GM23338 (cell line): ENCODE measurements at regions not wholly inside any gene's neighbourhood (a gene's known extent, or its start where the extent isn't known, plus 50 kb on each side); places are given as distances from the start of the nearest gene placed in this dataset.

Source experiments
- ATAC-seq: fragments of 200-7000 bp; cut with Tn5 transposase; 3 replicates; pipeline ENCODE4 v1.9.1; 2020
- DNase-seq: peaks from one replicate; pipeline ENCODE4 v3.0.0-alpha.2; 2015; ENCODE audit warnings: low spot score
- H2AFZ ChIP-seq: fragments of 200-600 bp; sonication (generic); 2 replicates; pipeline ENCODE4 v1.8.0; 2016; ENCODE audit warnings: antibody characterized with exemption, mild to moderate bottlenecking, moderate library complexity
- H3F3A ChIP-seq: fragments of 200-600 bp; sonication (generic); replicated peaks from 2 replicates; pipeline ENCODE4 v1.8.0; 2017; ENCODE audit warnings: antibody characterized with exemption, mixed run types, low read depth
- H3K27ac ChIP-seq: fragments of 200-600 bp; sonication (generic); 2 replicates; pipeline ENCODE4 v1.6.1; 2016; ENCODE audit warnings: low read depth
- H3K27me3 ChIP-seq: fragments of 200-600 bp; sonication (generic); 2 replicates; pipeline ENCODE4 v1.8.0; 2016; ENCODE audit warnings: mild to moderate bottlenecking, mixed run types, moderate library complexity; ENCODE audit not compliant: insufficient read depth
- H3K36me3 ChIP-seq: fragments of 200-600 bp; sonication (generic); 2 replicates; pipeline ENCODE4 v1.8.0; 2016; ENCODE audit warnings: mild to moderate bottlenecking; ENCODE audit not compliant: insufficient read depth
- H3K4me1 ChIP-seq: fragments of 200-600 bp; sonication (generic); 2 replicates; pipeline ENCODE4 v1.8.0; 2016; ENCODE audit warnings: mild to moderate bottlenecking, moderate library complexity; ENCODE audit not compliant: insufficient read depth
- H3K4me2 ChIP-seq: fragments of 200-600 bp; sonication (generic); 2 replicates; pipeline ENCODE4 v1.7.1; 2017; ENCODE audit warnings: mixed run types
- H3K4me3 ChIP-seq: fragments of 200-600 bp; sonication (generic); 2 replicates; pipeline ENCODE4 v1.6.1; 2016; ENCODE audit warnings: mixed run types
- H3K79me2 ChIP-seq: fragments of 200-600 bp; sonication (generic); replicated peaks from 2 replicates; pipeline ENCODE4 v1.8.0; 2017; ENCODE audit warnings: mild to moderate bottlenecking; ENCODE audit not compliant: insufficient read depth
- H3K9me2 ChIP-seq: fragments of 200-600 bp; sonication (generic); 2 replicates; pipeline ENCODE4 v1.8.0; 2017; ENCODE audit not compliant: insufficient read depth
- H4K20me1 ChIP-seq: fragments of 200-600 bp; sonication (generic); replicated peaks from 2 replicates; pipeline ENCODE4 v1.8.0; 2017; ENCODE audit warnings: mild to moderate bottlenecking; ENCODE audit not compliant: insufficient read depth
- H3K27ac Mint-ChIP-seq: 2 replicates; pipeline ENCODE4 v1.8.0; 2020; ENCODE audit warnings: inconsistent platforms, mild to moderate bottlenecking, moderate library complexity, mixed read lengths
- H3K27me3 Mint-ChIP-seq: 3 replicates; pipeline ENCODE4 v1.8.0; 2022; ENCODE audit warnings: low read depth, mild to moderate bottlenecking, moderate library complexity, mixed read lengths, inconsistent platforms; ENCODE audit not compliant: insufficient read depth, poor library complexity
- H3K36me3 Mint-ChIP-seq: 3 replicates; pipeline ENCODE4 v1.8.0; 2021; ENCODE audit warnings: low read depth, mild to moderate bottlenecking, inconsistent platforms, moderate library complexity, mixed read lengths
- H3K4me1 Mint-ChIP-seq: 3 replicates; pipeline ENCODE4 v1.8.0; 2020; ENCODE audit warnings: mild to moderate bottlenecking, inconsistent platforms, mixed read lengths
- H3K4me3 Mint-ChIP-seq: 3 replicates; pipeline ENCODE4 v1.8.0; 2021; ENCODE audit warnings: moderate library complexity, mild to moderate bottlenecking, inconsistent platforms, mixed read lengths
- H3K9me3 Mint-ChIP-seq: 3 replicates; pipeline ENCODE4 v1.8.0; 2020; ENCODE audit warnings: moderate library complexity, mild to moderate bottlenecking, inconsistent platforms, mixed read lengths
- EZH2 ChIP-seq: fragments of 200-600 bp; sonication (generic); IDR thresholded peaks from one replicate; pipeline ENCODE4 v1.8.0; 2017; ENCODE audit warnings: antibody characterized with exemption, mild to moderate bottlenecking, low read depth; ENCODE audit not compliant: unreplicated experiment
- JUNB ChIP-seq: IDR thresholded peaks from one replicate; pipeline ENCODE4 v1.6.1; 2016; ENCODE audit warnings: antibody characterized with exemption; ENCODE audit not compliant: unreplicated experiment
- NANOG ChIP-seq: IDR thresholded peaks from 2 replicates; pipeline ENCODE4 v1.6.1; 2016; ENCODE audit warnings: antibody characterized with exemption, borderline replicate concordance
- POLR2AphosphoS5 ChIP-seq: IDR thresholded peaks from 2 replicates; pipeline ENCODE4 v1.6.1; 2016; ENCODE audit warnings: antibody characterized with exemption, low read depth
- STAT1 ChIP-seq: IDR thresholded peaks from one replicate; pipeline ENCODE4 v1.6.1; 2016; ENCODE audit warnings: antibody characterized with exemption; ENCODE audit not compliant: unreplicated experiment
- ZNF114 ChIP-seq: fragments of 250-450 bp; sonication (Bioruptor Pico); IDR thresholded peaks from 2 replicates; pipeline ENCODE4 v1.5.0; 2020; ENCODE audit warnings: mild to moderate bottlenecking, moderate library complexity
- ZNF331 ChIP-seq: fragments of 250-450 bp; sonication (Bioruptor Pico); IDR thresholded peaks from 2 replicates; pipeline ENCODE4 v1.5.0; 2020; ENCODE audit warnings: low read depth, mild to moderate bottlenecking, moderate library complexity
- ZNF462 ChIP-seq: fragments of 250-450 bp; sonication (Bioruptor Pico); IDR thresholded peaks from 2 replicates; pipeline ENCODE4 v1.5.0; 2020; ENCODE audit warnings: mild to moderate bottlenecking, moderate library complexity
- TF ChIP-seq, protein P1 (sequence below): IDR thresholded peaks from 2 replicates; pipeline ENCODE4 v1.6.1; 2016; ENCODE audit warnings: antibody characterized with exemption

GRCh38 chr7:109062798-109063197 is 493.1 kb downstream of the DNAJB9 start:
- Histone ChIP-seq H2AFZ (peak overlapping the region; percentile 45; the same call in 1 of the 2 replicates), H3F3A (no peaks in the 10 kb centered on the region), H3K79me2 (no peaks in the 10 kb centered on the region), H3K4me2 (0 out of 2 replicates have a peak overlapping the region, but pooled peaks have one; percentile 40), H3K4me3 (no peak overlapping the region), H3K27me3 (no peaks in the 10 kb centered on the region), H4K20me1 (no peaks in the 10 kb centered on the region), H3K27ac (no peak overlapping the region), H3K4me1 (peaks cover 7% of the 10 kb centered on the region; the same call in 1 of the 2 replicates), H3K9me2 (no peaks in the 10 kb centered on the region), H3K36me3 (no peaks in the 10 kb centered on the region)
- peak; percentile 8 for DNase-seq
- no peaks in the 10 kb centered on the region for H3K9me3 Mint-ChIP-seq
- H3K27me3 Mint-ChIP-seq, result no peaks in the 10 kb centered on the region
- H3K4me3 Mint-ChIP-seq, result no peak overlapping the region
- TF ChIP-seq ZNF331 (CRISPR knock-in tag) (no peak), POLR2AphosphoS5 (no peak), EZH2 (no peak), JUNB (no peak), NANOG (no peak), STAT1 (no peak), ZNF114 (CRISPR knock-in tag) (no peak), ZNF462 (CRISPR knock-in tag) (no peak)
- TF ChIP-seq, protein P1, sequence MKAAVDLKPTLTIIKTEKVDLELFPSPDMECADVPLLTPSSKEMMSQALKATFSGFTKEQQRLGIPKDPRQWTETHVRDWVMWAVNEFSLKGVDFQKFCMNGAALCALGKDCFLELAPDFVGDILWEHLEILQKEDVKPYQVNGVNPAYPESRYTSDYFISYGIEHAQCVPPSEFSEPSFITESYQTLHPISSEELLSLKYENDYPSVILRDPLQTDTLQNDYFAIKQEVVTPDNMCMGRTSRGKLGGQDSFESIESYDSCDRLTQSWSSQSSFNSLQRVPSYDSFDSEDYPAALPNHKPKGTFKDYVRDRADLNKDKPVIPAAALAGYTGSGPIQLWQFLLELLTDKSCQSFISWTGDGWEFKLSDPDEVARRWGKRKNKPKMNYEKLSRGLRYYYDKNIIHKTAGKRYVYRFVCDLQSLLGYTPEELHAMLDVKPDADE, result no peak
- ATAC-seq, result no peak
- no peak overlapping the region for H3K27ac Mint-ChIP-seq
- no peaks in the 10 kb centered on the region for H3K36me3 Mint-ChIP-seq
- peaks cover 4% of the 10 kb centered on the region; the same call in 2 of the 3 replicates for H3K4me1 Mint-ChIP-seq
